ENCODE measurements at regions not wholly inside any gene's neighbourhood (a gene's known extent, or its start where the extent isn't known, plus 50 kb on each side); places are given as distances from the start of the nearest gene placed in this dataset.

DNA sequence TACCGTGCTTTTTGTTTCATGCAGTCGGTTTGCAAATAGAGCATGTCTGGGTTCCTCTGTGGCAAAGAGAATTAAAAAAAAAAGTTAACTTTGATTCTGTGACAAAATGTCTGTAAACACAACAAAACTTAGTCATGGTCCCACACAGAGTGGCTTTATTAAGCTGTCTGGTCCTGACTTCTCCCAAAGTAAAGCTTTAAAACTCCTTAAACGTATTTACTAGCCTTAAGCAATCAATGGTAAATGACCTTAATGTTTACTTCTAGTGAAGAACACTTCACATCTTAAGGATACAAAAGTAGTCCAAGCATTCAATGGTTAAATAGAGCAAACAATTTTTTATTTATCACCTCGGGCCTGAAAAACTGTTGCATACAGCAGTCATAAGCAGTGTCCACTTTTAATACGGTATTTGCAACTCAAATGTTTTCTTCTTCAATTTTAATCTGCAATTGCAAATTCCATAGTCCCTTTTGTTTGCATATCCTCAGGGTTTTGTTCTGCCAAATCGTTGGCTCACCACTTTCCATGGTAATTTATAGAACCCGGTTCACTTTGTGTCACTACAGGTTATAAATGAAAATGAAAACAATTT is 453.0 kb upstream of the MIS18BP1 start:
- Histone ChIP-seq H3K36me3 (ENCODE audit: control insufficient read depth, insufficient read depth, low read length) (no peaks in the 10 kb centered on the region), H3K4me1 (ENCODE audit: control insufficient read depth, insufficient read depth, low read length) (peaks cover 4% of the 10 kb centered on the region), H3K4me3 (ENCODE audit: low read depth, low read length) (no peak overlapping the region)

DNA sequence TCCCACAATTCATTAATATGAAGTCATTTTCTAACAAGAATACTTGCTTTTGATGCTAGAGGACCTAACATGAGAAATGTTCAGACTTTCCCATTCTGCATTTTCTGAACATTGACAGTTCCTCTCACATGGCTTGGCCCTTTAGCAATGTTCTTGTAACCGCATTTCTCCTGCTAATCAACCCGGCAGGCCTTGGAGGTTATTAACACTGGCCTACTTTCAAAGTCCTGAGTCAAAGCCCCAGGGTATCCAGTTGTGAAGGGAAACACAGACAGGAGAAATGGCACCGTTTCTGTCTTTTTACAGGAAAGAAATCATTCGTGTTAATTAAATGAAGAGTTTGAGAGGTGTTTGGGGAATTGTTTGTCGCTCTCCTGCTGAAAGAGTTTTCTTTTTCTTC is 446.5 kb upstream of the MIS18BP1 start:
- no peaks in the 10 kb centered on the region for H3K4me1 ChIP-seq (ENCODE audit: control insufficient read depth, insufficient read depth, low read length)
- no peaks in the 10 kb centered on the region for H3K36me3 ChIP-seq (ENCODE audit: control insufficient read depth, insufficient read depth, low read length)
- no peaks in the 10 kb centered on the region for H3K27me3 ChIP-seq (ENCODE audit: control insufficient read depth, insufficient read depth, low read length)
- H3K4me3 ChIP-seq (ENCODE audit: low read depth, low read length) = no peak overlapping the region
- H3K9ac ChIP-seq (ENCODE audit: low read depth, low read length) = no peak overlapping the region
- H3K9me3 ChIP-seq (ENCODE audit: control insufficient read depth, insufficient read depth, low read length) = no peaks in the 10 kb centered on the region

More for the DNA sequence above, 453.0 kb upstream of the MIS18BP1 start:
- no peaks in the 10 kb centered on the region for H3K9me3 ChIP-seq (ENCODE audit: control insufficient read depth, insufficient read depth, low read length)
- no peaks in the 10 kb centered on the region for H3K27me3 ChIP-seq (ENCODE audit: control insufficient read depth, insufficient read depth, low read length)
- no peak overlapping the region for H3K9ac ChIP-seq (ENCODE audit: low read depth, low read length)

DNA sequence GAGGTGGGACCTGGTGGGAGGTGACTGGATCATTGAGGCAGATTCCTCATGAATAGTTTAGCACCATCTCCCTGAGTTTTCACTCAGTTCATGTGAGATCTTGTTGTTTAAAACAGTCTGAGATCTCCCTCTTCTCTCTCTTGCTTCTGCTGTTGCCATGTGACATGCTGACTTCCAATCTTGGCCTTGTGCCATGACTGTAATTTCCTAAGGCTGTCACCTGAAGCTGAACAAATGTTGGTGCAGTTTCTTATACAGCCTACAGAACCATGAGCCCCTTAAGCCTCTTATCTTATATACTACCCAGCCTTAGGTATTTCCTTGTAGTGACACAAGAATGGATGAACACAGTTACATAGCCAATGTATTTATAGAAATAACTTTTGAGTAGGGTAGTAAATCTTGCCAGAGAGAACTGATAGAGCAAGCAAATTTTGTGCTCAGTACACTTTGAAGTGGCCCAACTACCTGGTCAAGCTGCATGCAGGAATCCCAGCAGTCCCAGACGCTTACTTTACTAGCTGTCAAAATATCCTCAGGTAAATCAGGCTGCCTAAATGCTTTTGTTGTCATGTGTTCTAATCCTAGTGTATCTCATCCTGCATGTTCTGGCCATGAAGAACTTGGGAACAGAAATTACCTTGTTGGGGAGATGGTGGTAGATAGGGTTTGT is 445.6 kb upstream of the MIS18BP1 start:
- Histone ChIP-seq H3K9me3 (ENCODE audit: control insufficient read depth, insufficient read depth, low read length) (no peaks in the 10 kb centered on the region), H3K9ac (ENCODE audit: low read depth, low read length) (no peak overlapping the region), H3K36me3 (ENCODE audit: control insufficient read depth, insufficient read depth, low read length) (no peaks in the 10 kb centered on the region), H3K4me1 (ENCODE audit: control insufficient read depth, insufficient read depth, low read length) (no peaks in the 10 kb centered on the region), H3K4me3 (ENCODE audit: low read depth, low read length) (no peak overlapping the region), H3K27me3 (ENCODE audit: control insufficient read depth, insufficient read depth, low read length) (no peaks in the 10 kb centered on the region)

DNA sequence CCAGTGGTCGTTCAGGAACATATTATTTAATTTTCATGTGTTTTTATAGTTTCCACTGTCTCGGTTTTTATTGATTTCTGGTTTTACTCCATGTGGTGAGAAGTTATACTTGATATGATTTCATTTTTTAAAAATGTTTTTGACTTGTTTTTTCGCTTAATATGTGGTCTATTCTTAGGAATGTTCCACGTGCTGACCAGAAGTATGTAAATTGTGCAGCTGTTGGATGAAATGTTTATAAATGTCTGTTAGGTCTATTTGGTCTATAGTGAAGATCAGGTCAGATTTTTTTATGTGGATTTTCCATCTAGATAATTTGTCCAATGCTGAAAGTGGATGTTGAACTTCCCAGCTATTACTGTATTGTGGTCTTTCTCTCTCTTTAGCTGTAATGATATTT is 433.8 kb upstream of the MIS18BP1 start:
- Histone ChIP-seq H3K9ac (ENCODE audit: low read depth, low read length) (no peak overlapping the region), H3K4me3 (ENCODE audit: low read depth, low read length) (no peak overlapping the region), H3K4me1 (ENCODE audit: control insufficient read depth, insufficient read depth, low read length) (no peaks in the 10 kb centered on the region), H3K27me3 (ENCODE audit: control insufficient read depth, insufficient read depth, low read length) (no peaks in the 10 kb centered on the region), H3K36me3 (ENCODE audit: control insufficient read depth, insufficient read depth, low read length) (no peaks in the 10 kb centered on the region), H3K9me3 (ENCODE audit: control insufficient read depth, insufficient read depth, low read length) (no peaks in the 10 kb centered on the region)

DNA sequence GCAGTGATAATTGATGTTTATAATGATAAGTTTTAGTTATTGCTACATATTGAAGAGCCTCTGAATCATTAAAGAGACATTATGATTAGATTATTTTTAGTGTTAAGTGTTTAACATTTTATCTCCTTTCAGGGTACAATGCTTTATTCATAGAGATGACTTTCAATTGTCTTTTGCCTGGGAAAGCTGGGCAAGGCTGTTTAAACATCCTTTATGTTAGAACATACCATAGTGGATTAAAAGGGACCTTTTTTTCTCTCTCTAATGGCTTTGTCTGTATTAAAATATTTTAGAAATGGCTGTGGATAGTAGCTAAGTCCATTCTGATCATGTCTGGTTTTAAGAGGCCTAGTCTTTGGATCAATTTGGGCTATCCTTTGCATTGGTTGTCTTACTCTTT is 427.5 kb upstream of the MIS18BP1 start:
- Histone ChIP-seq H3K9me3 (ENCODE audit: control insufficient read depth, insufficient read depth, low read length) (no peaks in the 10 kb centered on the region), H3K4me3 (ENCODE audit: low read depth, low read length) (no peak overlapping the region)

DNA sequence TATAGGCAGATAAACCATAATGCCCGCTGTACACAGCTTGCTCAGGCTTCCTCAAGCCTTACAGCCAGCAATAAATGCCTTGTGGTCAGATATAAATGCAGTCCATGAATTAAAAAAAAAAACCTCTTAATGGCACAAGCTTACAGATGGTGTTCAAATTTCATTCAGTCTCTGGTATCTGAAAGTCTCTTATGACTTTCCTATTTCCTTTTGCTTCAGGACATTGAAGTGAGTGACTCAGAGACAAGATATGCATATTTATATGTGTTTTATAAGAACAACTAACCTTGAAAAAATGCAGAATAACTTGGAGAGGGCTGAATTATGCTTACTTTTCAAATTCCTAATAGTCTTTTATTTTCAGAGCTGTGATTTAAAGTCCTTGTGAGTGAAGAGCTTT is 426.9 kb upstream of the MIS18BP1 start:
- Histone ChIP-seq H3K4me1 (ENCODE audit: control insufficient read depth, insufficient read depth, low read length) (no peaks in the 10 kb centered on the region), H3K36me3 (ENCODE audit: control insufficient read depth, insufficient read depth, low read length) (no peaks in the 10 kb centered on the region), H3K9ac (ENCODE audit: low read depth, low read length) (no peak overlapping the region), H3K27me3 (ENCODE audit: control insufficient read depth, insufficient read depth, low read length) (no peaks in the 10 kb centered on the region), H3K4me3 (ENCODE audit: low read depth, low read length) (no peak overlapping the region), H3K9me3 (ENCODE audit: control insufficient read depth, insufficient read depth, low read length) (no peaks in the 10 kb centered on the region)

More for the DNA sequence above, 427.5 kb upstream of the MIS18BP1 start:
- Histone ChIP-seq H3K27me3 (ENCODE audit: control insufficient read depth, insufficient read depth, low read length) (no peaks in the 10 kb centered on the region), H3K36me3 (ENCODE audit: control insufficient read depth, insufficient read depth, low read length) (no peaks in the 10 kb centered on the region), H3K4me1 (ENCODE audit: control insufficient read depth, insufficient read depth, low read length) (no peaks in the 10 kb centered on the region), H3K9ac (ENCODE audit: low read depth, low read length) (no peak overlapping the region)

DNA sequence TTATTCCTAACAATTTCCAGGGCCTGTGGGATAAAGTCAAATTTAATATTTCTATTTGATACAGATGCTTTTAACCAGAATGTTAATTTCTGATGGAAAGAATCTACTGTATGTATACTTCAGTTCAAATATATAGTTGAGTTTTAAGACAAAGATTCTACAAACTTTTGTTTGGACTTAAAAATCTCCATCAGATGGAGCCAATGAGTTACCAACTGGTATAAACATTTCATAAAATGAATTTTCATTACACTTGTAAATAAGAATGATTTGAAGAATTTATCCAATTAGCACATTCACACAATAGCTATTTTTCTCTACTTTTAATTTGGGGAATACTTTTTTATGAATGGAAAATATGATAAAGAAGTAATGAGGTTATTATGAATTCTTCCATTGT is 425.2 kb upstream of the MIS18BP1 start:
- no peaks in the 10 kb centered on the region for H3K36me3 ChIP-seq (ENCODE audit: control insufficient read depth, insufficient read depth, low read length)
- no peaks in the 10 kb centered on the region for H3K9me3 ChIP-seq (ENCODE audit: control insufficient read depth, insufficient read depth, low read length)
- no peak overlapping the region for H3K9ac ChIP-seq (ENCODE audit: low read depth, low read length)
- no peaks in the 10 kb centered on the region for H3K27me3 ChIP-seq (ENCODE audit: control insufficient read depth, insufficient read depth, low read length)
- no peaks in the 10 kb centered on the region for H3K4me1 ChIP-seq (ENCODE audit: control insufficient read depth, insufficient read depth, low read length)
- H3K4me3 ChIP-seq (ENCODE audit: low read depth, low read length) = no peak overlapping the region

DNA sequence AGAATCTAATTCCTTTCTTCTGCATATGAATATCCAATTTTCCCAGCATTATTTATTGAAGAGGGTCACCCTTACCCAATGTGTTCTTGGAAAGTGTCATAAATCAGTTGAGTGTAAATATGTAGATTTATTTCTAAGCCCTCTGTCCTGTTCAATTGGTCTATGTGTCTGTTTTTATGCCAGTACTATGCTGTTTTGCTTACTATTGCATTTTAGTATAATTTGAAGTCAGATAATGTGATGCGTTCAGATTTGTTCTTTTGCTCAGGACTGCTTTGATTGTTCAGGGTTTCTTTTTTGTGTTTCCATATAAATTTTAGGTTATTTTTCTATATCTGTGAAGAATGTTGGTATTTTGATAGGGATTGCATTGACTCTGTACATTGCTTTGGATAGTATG is 420.4 kb upstream of the MIS18BP1 start:
- no peaks in the 10 kb centered on the region for H3K27me3 ChIP-seq (ENCODE audit: control insufficient read depth, insufficient read depth, low read length)
- no peaks in the 10 kb centered on the region for H3K4me1 ChIP-seq (ENCODE audit: control insufficient read depth, insufficient read depth, low read length)
- no peak overlapping the region for H3K9ac ChIP-seq (ENCODE audit: low read depth, low read length)
- H3K9me3 ChIP-seq (ENCODE audit: control insufficient read depth, insufficient read depth, low read length) = no peaks in the 10 kb centered on the region
- no peak overlapping the region for H3K4me3 ChIP-seq (ENCODE audit: low read depth, low read length)
- H3K36me3 ChIP-seq (ENCODE audit: control insufficient read depth, insufficient read depth, low read length) = no peaks in the 10 kb centered on the region

DNA sequence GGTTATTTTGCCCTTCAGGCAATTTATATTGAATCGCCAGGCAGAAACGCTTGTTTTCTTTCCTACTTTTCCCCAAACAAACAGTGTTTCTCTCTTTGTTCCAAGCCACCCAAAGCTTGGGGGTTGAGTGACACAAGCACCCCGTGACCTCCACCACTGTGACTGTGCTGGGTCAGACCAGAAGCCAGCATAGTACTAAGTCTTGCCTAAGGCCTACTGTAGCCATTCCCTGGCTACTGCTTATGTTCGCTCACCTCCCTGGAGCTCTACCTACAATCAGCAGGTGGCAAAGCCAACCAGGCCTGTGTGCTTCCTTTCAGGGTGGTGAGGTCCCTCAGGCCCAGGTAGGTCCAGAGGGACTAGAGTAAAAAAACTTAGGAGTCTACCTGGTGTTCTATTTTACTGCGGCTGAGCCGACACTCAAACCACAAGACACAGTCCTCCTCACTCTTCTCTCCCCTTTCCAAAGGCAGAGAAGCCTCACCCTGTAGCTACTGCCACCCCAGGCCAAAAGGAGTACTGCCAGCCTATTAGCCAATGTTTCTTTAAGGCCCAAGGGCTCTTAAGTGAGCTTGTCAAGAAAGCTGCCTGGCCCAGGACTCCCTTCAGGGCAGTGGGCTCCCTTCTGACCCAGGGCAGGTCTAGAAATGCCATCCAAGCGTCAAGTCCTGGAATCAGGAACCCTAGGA is 411.8 kb upstream of the MIS18BP1 start:
- H3K4me3 ChIP-seq (ENCODE audit: low read depth, low read length) = no peak overlapping the region
- no peak overlapping the region for H3K9ac ChIP-seq (ENCODE audit: low read depth, low read length)
- H3K27me3 ChIP-seq (ENCODE audit: control insufficient read depth, insufficient read depth, low read length) = no peaks in the 10 kb centered on the region
- H3K4me1 ChIP-seq (ENCODE audit: control insufficient read depth, insufficient read depth, low read length) = no peaks in the 10 kb centered on the region
- H3K36me3 ChIP-seq (ENCODE audit: control insufficient read depth, insufficient read depth, low read length) = no peaks in the 10 kb centered on the region
- H3K9me3 ChIP-seq (ENCODE audit: control insufficient read depth, insufficient read depth, low read length) = no peaks in the 10 kb centered on the region

DNA sequence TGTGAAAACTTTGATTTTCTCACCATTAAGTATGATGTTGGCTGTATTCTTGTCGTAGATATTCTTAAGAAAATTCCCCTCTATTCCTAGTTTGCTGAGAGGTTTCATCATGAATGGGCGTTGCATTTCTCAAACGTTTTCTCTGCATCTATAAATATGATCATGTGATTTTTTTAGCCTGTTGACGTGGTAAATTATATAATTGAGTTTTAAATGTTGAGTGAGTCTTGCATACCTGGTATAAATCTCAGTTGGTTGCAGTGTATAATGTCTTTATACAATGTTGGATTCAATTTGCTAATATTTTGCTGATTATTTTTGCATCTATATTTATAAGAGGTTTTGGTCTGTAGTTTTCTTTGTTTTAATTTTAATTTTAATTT is 405.9 kb upstream of the MIS18BP1 start:
- no peak overlapping the region for H3K4me3 ChIP-seq (ENCODE audit: low read depth, low read length)
- H3K27me3 ChIP-seq (ENCODE audit: control insufficient read depth, insufficient read depth, low read length) = no peaks in the 10 kb centered on the region
- no peak overlapping the region for H3K9ac ChIP-seq (ENCODE audit: low read depth, low read length)
- no peaks in the 10 kb centered on the region for H3K36me3 ChIP-seq (ENCODE audit: control insufficient read depth, insufficient read depth, low read length)
- no peaks in the 10 kb centered on the region for H3K9me3 ChIP-seq (ENCODE audit: control insufficient read depth, insufficient read depth, low read length)
- H3K4me1 ChIP-seq (ENCODE audit: control insufficient read depth, insufficient read depth, low read length) = no peaks in the 10 kb centered on the region

DNA sequence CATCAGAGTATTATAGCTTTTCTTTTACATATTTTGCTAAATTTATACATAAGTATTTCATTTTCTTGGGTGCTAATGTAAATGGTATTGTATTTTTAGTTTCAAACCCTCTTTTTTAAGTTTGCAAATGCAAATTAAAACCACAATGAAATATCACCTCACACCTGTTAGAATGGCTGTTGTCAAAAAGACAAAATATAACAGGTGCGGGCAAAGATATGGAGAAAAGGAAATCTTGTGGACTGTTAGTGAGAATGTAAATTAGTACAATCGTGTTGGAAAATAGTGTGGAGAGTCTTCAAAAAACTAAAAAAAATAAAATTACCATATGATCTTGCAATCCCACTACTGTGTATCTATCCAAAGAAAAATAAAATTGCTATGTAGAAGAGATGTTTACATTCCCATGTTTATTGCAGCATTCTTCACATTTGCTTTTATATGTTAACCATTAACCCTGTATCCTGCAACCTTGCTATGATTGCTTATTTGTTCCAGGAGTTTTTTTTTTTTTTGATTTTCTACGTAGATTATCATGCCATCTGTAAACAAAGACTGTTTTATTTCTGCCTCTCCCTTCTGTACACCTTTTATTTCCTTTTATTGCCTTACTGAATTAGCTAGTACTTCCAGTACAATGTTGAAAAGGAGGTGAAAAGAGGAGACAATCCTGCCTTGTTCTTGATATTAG is 405.4 kb upstream of the MIS18BP1 start:
- Histone ChIP-seq H3K27me3 (ENCODE audit: control insufficient read depth, insufficient read depth, low read length) (no peaks in the 10 kb centered on the region), H3K9ac (ENCODE audit: low read depth, low read length) (no peak overlapping the region), H3K4me1 (ENCODE audit: control insufficient read depth, insufficient read depth, low read length) (no peaks in the 10 kb centered on the region), H3K9me3 (ENCODE audit: control insufficient read depth, insufficient read depth, low read length) (no peaks in the 10 kb centered on the region), H3K36me3 (ENCODE audit: control insufficient read depth, insufficient read depth, low read length) (no peaks in the 10 kb centered on the region), H3K4me3 (ENCODE audit: low read depth, low read length) (no peak overlapping the region)
